ENCODE measurements at regions not wholly inside any gene's neighbourhood (a gene's known extent, or its start where the extent isn't known, plus 50 kb on each side); places are given as distances from the start of the nearest gene placed in this dataset.

GRCh38 chr9:108012886-108013665 lies 523.5 kb upstream of the KLF4 start:
- DNase-seq = no peak

DNA sequence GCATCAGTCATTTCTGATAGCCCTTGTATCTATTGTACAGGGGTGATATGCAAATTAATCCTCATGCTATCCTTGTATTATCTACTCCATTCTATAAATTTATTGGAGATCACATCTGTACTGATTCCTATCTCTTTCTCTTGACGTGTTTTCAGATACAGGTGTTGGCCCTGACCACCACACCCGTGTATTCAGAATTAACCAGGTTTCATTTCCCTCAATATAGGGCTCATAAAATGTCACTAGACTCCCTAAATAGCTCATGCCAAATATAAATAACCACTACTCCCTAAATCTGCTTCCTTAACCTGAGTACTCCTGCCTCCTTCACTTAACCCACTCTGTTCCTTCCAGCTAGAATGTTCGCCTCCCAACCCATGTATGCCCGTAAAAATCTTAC lies 522.8 kb upstream of the KLF4 start:
- no peak for DNase-seq

- no peak for DNase-seq
Measured at GRCh38 chr9:108003526-108003925, 514.0 kb upstream of the KLF4 start.

DNA sequence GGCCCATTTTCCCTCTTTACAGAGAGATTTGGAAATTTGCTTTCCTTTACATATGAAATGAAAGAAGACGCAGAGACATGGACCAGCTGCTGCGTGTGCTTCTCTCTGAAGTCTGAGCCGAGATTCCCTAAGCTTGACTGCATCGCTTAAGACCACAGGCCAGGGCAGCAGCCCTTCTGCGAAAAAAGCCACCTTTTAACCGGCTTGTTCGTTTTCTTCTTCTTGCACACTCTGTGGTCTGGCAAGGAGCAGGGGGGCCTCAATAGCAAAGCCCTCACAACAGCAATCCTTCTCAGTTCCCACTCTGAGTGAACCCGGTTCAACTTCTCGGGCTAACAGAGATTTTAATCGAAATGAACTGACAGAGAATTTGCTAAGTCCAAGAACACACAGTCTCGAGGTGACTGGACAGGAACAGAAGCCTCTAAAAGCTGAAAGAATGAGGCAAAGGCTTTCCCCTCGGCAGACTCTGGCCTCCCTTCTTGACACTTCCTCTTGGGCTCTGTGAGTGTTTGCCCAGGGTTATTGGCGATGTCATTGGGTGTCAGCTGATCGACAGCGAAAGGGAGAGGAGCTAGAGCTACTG lies 512.9 kb upstream of the KLF4 start:
- no peak for DNase-seq

DNA sequence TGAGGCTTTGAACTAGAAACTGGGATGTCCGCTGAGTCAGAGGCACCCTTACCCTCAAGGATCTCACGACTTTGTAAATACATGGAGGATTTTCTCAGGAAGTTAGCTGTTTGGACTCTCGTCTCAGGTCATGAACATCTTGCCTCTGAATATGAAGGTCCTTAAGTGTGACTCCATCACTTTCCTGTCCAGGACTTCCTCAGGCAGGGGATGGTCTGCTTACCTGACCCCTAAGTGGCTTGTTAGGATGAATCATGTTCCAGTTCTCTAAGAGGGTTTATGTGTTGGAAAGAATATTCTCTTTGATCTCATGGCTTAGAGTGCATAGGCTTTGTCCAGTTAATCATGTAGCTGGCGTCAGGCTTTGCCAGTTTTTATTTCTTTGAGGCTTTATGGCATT lies 511.7 kb upstream of the KLF4 start:
- DNase-seq = no peak

DNA sequence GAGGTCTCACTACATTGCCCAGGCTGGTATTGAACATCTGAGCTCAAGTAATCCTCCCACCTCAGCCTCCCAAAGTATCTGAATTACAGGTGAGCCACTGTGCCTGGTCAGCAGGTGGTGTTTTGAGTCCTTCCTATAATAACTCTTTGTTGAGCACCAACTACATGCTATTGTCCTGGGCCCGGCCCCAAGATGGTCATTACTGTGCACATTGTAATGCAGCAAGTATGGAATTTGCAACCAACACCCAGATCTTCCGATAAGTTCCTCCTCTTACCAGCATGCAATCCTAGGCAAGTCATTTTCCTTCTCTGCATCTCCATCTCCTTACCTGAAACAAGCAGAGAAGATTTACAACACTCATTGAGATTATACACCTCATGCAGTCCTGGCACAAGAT lies 510.3 kb upstream of the KLF4 start:
- no peak for DNase-seq

DNA sequence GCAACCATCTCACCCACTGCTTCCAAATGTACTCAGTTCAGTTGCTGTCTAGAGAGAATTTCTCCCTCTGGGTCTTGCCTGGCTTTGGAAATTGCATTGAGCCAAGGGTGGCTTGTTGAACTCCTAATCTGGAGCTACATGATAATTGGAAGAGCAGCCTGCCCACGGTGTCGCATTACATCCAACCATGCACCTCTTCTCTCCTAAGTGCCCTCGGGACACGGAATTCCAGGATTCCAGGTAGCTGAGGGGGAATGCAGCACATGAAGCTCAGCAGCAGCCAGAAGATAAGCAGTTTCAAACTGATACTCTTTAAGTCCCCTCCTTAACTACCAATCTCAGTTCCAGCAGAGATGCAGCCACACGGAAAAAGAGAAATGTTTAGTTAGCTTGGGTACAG lies 509.4 kb upstream of the KLF4 start:
- no peak for DNase-seq

DNA sequence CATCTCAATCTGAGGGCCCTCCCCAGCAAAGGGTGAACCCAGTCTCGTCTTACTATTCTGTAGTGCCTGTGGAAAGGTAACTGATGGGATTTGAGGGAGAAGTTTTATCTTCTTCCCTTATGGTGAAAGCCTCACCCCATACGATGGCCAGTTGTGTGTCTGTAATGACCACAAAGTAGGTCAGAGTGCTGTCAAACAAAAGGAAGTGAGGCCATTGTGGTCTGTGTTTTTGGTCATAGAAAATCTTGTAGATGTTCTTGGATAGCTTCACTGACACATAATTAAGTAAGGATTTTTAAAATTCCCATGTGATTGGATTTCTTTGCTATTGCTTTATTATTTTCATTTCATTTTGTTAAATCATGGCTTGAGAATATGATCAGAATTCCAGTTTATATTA lies 505.1 kb upstream of the KLF4 start:
- DNase-seq = no peak

GRCh38 chr9:107992271-107992670 lies 502.7 kb upstream of the KLF4 start:
- DNase-seq = no peak

- no peak for DNase-seq
Measured at GRCh38 chr9:107991581-107991980, 502.0 kb upstream of the KLF4 start.

GRCh38 chr9:107989544-107989943 lies 500.0 kb upstream of the KLF4 start:
- DNase-seq = no peak

DNA sequence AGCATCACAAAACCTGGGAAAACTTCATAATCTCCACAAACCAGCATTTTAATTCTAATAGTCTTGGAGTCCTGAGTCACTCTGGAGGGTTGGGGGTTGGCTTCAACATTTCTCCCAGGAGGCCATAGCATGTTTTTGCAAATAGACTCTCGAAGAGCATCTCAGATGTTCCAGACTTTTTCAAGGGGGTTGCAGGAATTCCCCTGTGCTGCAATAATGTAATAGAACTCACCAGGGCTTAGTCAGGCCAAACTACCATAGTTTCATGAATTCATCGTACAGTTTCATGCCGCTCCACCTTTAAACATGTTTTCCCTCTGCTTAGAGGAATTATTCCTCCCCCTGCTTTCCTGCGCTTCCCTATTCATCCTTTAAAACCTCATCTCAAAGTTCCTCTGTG lies 499.5 kb upstream of the KLF4 start:
- no peak for DNase-seq

DNA sequence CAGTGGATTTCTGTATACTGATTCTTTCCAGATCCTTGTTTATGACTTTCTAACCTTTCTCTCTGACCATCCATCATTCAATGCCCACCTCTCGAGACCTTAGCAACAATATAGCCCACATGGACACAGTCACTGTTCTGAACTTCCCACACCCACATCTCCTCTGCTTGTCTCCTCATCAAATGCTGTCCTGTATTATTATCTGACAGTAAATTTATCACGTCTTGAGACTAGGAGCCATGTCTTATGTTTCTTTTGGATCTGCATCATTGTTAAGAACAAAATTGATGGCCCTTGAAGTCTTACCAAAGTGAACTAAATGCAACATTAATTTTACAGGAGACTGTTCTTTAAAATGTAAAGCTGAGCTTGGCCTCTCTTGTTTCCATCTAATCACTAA lies 495.4 kb upstream of the KLF4 start:
- no peak for DNase-seq

GRCh38 chr9:107983762-107984161 lies 494.2 kb upstream of the KLF4 start:
- DNase-seq = no peak

DNA sequence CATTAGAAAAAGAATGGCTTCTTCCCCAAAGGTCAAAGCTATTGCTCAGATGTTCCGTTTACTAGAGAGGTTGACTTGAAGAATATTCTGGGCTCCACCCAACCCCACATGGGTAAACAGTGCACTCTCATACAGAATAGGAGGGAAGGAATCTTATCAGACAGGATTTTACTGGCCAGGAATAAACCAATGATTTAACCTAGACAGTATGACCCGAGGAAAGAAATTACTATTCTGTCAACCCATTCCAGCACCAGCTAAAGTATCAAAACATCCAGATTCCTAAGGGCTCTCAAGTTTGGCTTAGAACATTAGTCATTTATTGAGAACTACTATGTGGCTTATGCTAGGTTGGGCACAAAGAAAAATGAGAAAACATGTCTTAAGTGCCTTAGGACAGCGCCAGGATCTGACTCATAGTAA lies 493.6 kb upstream of the KLF4 start:
- DNase-seq = no peak

DNA sequence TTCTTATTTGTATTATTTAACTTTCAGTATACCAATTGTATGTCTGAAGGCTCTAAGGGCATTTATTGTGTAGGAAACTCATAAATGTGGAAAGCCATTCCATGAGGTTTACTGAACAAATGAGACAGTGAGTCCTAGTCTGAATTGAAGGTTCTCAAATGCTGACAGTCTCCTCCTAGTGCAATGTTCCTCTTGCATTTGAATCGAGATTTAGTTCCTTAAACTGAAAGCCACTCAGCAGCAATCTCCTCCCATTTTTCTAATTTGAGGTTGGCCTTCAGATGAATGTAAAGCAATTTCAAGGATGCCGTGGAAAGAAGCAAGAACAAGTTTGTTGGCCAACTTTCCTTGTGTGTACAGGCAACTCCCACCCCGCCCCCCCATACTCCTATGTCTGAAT lies 493.2 kb upstream of the KLF4 start:
- DNase-seq = peak; percentile 10

DNA sequence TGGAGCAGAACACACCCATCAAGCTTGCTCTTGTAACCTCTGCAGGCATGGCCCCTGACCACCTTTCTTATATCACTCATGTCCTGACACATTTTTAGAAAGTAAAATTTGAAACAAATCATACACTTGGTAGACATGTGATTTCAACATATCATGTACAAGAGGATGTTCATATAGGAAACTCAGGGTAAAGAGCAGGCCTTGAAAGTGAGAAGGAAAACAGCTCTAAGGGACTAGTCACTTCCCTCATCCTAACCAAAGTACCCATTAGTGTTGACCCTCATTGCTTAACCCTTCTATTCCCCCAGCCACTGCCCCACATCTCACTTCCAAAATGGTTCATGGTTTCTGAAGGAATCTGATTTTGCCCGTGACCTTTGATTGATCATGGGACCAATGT lies 492.4 kb upstream of the KLF4 start:
- DNase-seq = no peak

GRCh38 chr9:107980984-107981383 lies 491.4 kb upstream of the KLF4 start:
- no peak for DNase-seq

DNA sequence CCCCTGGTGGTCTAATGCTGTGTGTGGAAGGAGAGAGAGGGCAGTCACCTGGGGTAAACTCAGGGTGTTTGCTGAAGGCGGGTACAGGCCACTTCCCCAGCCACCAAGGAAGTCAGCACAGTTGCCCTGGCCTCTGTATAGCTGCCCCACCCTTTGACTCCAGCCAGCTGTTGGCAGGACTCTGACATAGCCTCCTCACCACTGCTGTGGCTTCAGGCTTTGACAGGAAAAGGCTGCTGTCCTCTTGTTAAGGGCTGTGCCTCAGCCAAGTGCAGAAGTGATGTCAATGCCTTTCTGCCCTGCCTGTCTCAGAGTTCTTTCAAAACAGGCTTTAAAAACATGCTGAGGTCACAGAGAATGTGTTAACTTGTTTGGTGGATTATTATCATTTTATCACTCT lies 487.2 kb upstream of the KLF4 start:
- peak; percentile 5 for DNase-seq

DNA sequence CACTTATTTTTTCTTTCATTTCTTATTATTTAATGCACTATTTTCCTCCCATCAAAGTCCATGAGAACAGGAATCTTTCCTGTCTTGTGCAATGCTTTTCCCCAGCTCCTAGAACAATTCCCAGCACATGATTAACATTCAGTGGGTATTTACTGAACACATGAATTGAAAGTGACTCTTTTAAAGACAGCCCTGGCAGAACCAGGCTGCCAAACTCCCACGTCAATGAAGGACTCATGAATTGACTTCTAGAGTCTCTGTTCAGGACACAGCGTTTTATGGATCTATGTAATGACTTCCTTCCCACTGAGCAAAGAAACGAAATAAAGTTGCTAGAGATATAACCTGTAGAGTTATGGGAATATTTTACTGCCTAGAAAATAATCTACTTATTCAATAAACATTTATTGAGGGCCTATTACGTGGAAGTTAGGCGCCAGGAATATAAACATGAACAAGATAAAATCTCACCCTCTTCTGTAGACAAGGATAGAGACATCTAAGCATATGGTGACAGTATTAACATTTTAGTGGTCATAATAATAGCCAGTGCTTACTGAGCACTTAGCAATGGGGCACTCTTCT lies 485.9 kb upstream of the KLF4 start:
- no peak for DNase-seq

GRCh38 chr9:107973451-107973850 lies 483.9 kb upstream of the KLF4 start:
- DNase-seq = no peak

- DNase-seq = no peak
Measured at GRCh38 chr9:107972346-107972745, 482.8 kb upstream of the KLF4 start.

- no peak for DNase-seq
Measured at GRCh38 chr9:107971241-107971640, 481.7 kb upstream of the KLF4 start.

- no peak for DNase-seq
Measured at GRCh38 chr9:107970726-107971125, 481.2 kb upstream of the KLF4 start.

DNA sequence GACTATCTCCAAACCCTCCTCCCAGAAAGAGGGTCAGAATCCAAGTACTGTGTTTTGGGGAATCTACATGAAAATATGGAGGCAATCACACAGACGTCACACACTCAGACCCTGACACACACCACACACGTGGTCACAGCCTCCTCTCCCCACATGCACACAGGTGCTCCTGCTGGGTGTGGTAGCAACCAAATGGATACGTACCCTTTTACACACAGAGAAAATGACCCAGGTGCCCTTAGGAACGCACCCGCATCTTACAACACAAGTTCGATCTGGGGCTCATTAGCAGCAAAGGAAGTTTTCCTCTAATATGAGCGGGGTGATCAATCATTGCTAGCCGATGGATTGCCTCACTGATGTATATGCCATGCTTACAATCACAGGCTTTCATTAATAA lies 480.2 kb upstream of the KLF4 start:
- no peak for DNase-seq

All from CD4-positive, alpha-beta T cell treated with Interleukin-4 for 4 hours (primary cell).